Duodenal mucosa (tissue), 2 donors: ENCODE measurements at regions not wholly inside any gene's neighbourhood (a gene's known extent, or its start where the extent isn't known, plus 50 kb on each side); places are given as distances from the start of the nearest gene placed in this dataset.

Source experiments
- H3K27ac ChIP-seq: one replicate; pipeline ENCODE4 v1.7.0; 2013; ENCODE audit warnings: low read depth, low read length
- H3K27me3 ChIP-seq, 2 donors: one replicate each; pipeline ENCODE4 v1.7.0; 2013; ENCODE audit warnings: low read length in 2 of 2, control low read depth in 1 of 2; ENCODE audit not compliant: insufficient read depth in 2 of 2, control insufficient read depth in 1 of 2
- H3K36me3 ChIP-seq, 2 donors: one replicate each; pipeline ENCODE4 v1.7.0; 2013; ENCODE audit warnings: low read length in 2 of 2, control low read depth in 1 of 2; ENCODE audit not compliant: insufficient read depth in 2 of 2, control insufficient read depth in 1 of 2
- H3K4me1 ChIP-seq, 2 donors: one replicate each; pipeline ENCODE4 v1.7.0; 2013; ENCODE audit warnings: low read length in 2 of 2, control low read depth in 1 of 2; ENCODE audit not compliant: insufficient read depth in 2 of 2, control insufficient read depth in 1 of 2
- H3K4me3 ChIP-seq, 2 donors: one replicate each; pipeline ENCODE4 v1.7.0; 2013; ENCODE audit warnings: low read length in 2 of 2, low read depth in 1 of 2
- H3K9ac ChIP-seq, 2 donors: one replicate each; pipeline ENCODE4 v1.7.0; 2013; ENCODE audit warnings: low read length in 2 of 2, low read depth in 1 of 2
- H3K9me3 ChIP-seq, 2 donors: one replicate each; pipeline ENCODE4 v1.7.0; 2013; ENCODE audit warnings: low read length in 2 of 2, control low read depth in 1 of 2; ENCODE audit not compliant: control insufficient read depth in 1 of 2

DNA sequence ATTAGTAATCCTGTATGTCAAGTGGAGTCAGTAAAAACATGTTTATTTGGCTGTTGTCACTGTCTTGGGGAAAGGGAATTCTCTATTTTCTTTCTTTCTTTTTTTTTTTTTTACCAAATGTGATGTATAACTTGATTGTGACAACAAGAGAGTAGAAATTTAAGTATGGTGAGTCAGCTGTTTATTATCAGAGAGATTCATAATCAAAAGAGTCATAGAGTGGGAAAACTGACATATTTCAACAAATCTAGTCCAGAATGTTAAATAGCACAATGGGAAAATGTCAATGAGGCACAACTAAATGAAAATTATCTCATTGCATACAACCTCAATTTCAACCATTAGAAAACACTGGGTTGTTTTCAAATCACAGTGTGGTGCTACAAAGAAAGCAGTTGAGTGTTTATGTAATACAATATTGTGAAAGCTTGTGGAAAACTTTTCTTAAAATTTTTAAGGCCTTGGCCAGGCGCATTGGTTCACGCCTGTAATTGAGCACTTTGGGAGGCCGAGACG lies 111.9 kb upstream of the DTNA start:
- no peak overlapping the region for H3K9ac ChIP-seq
- H3K36me3 ChIP-seq = no peaks in the 10 kb centered on the region
- H3K27ac ChIP-seq = no peak overlapping the region
- H3K4me1 ChIP-seq = peaks cover 0 to 2% of the 10 kb centered on the region in 2 donors
- H3K4me3 ChIP-seq = no peak overlapping the region
- no peaks in the 10 kb centered on the region for H3K27me3 ChIP-seq
- H3K9me3 ChIP-seq = no peaks in the 10 kb centered on the region

DNA sequence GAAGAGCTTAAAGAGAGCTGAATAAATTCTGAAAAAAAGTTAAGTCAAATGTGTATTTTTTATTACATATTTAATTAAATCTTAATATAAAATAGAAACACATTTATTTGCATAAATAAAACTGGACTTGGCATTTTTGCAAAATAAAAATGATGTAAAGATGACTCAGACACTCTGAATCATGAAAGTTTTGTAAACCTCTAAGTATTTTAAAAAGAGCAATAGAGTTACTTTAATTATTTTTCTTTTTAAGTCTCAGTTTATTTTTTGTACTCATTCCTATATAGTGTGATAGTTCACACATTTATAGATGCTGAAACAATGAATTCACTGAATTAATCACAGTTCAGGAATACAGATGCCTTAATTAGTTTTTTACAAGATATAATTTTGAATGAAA lies 109.9 kb upstream of the DTNA start:
- Histone ChIP-seq H3K27ac (no peak overlapping the region), H3K4me1 (no peaks in the 10 kb centered on the region), H3K36me3 (no peaks in the 10 kb centered on the region), H3K4me3 (no peak overlapping the region), H3K9ac (no peak overlapping the region), H3K9me3 (no peaks in the 10 kb centered on the region), H3K27me3 (no peaks in the 10 kb centered on the region)

- Histone ChIP-seq H3K27me3 (no peaks in the 10 kb centered on the region), H3K36me3 (no peaks in the 10 kb centered on the region), H3K4me1 (peaks cover 0 to 3% of the 10 kb centered on the region in 2 donors), H3K27ac (no peak overlapping the region), H3K4me3 (no peak overlapping the region), H3K9ac (no peak overlapping the region), H3K9me3 (no peaks in the 10 kb centered on the region)
Observed at GRCh38 chr18:34600874-34601656, 109.0 kb upstream of the DTNA start.

- H3K27ac ChIP-seq = no peak overlapping the region
- H3K9me3 ChIP-seq = no peaks in the 10 kb centered on the region
- H3K27me3 ChIP-seq = no peaks in the 10 kb centered on the region
- H3K9ac ChIP-seq = no peak overlapping the region
- H3K36me3 ChIP-seq = no peaks in the 10 kb centered on the region
- H3K4me3 ChIP-seq = no peak overlapping the region
- H3K4me1 ChIP-seq = peaks cover 0 to 3% of the 10 kb centered on the region in 2 donors
Observed at GRCh38 chr18:34604591-34604990, 105.5 kb upstream of the DTNA start.

- no peaks in the 10 kb centered on the region for H3K9me3 ChIP-seq
- no peak overlapping the region for H3K9ac ChIP-seq
- no peak overlapping the region for H3K4me3 ChIP-seq
- peaks cover 0 to 13% of the 10 kb centered on the region in 2 donors for H3K4me1 ChIP-seq
- no peaks in the 10 kb centered on the region for H3K36me3 ChIP-seq
- no peak overlapping the region for H3K27ac ChIP-seq
- H3K27me3 ChIP-seq = no peaks in the 10 kb centered on the region
Observed at GRCh38 chr18:34606851-34607250, 103.2 kb upstream of the DTNA start.

DNA sequence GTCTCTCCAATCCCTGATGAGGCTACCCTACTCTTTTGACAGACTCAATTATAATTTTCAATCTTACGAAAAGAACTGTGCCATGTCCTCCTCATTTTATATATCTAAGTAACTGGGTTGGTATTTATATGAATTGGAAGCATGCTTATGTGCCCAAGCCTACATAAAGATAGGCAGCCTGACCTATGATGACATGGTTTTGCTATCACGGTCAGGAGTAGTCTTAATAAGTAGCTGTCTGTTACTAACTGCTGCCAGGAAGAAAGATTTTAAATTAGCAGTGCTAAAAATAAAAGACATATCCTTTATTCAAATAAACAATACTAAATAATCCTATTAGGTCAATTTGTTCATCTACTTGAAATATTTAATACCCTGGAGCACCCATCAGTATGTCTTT lies 102.0 kb upstream of the DTNA start:
- H3K27ac ChIP-seq = no peak overlapping the region
- H3K4me1 ChIP-seq = peaks cover 0 to 13% of the 10 kb centered on the region in 2 donors
- H3K27me3 ChIP-seq = no peaks in the 10 kb centered on the region
- no peaks in the 10 kb centered on the region for H3K36me3 ChIP-seq
- H3K9ac ChIP-seq = no peak overlapping the region
- H3K9me3 ChIP-seq = no peaks in the 10 kb centered on the region
- H3K4me3 ChIP-seq = no peak overlapping the region

- Histone ChIP-seq H3K4me3 (no peak overlapping the region), H3K9ac (no peak overlapping the region), H3K9me3 (no peaks in the 10 kb centered on the region), H3K27me3 (no peaks in the 10 kb centered on the region), H3K4me1 (peaks cover 0 to 13% of the 10 kb centered on the region in 2 donors), H3K36me3 (no peaks in the 10 kb centered on the region), H3K27ac (no peak overlapping the region)
Observed at GRCh38 chr18:34609986-34610648, 100.0 kb upstream of the DTNA start.

DNA sequence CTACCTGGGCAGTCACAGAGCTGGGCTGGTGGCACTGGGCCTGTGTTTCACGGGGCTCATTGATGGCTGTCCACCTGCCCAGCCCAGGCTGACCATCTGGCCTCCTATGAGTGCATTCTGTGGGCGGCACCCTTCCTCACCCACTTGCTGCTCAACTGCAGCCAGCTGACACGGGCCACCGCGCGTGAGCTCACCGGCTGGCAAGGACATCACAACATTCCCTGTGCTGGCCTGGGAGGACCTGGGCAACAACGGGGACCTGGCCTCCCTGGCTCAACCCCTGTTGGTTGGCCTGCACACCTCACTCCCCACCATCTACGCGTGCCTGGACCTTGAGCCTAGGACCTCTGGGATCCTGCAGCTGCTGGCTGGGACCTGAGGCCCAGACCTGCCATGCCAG lies 98.2 kb upstream of the DTNA start:
- H3K36me3 ChIP-seq = no peaks in the 10 kb centered on the region
- H3K9me3 ChIP-seq = no peaks in the 10 kb centered on the region
- H3K27ac ChIP-seq = no peak overlapping the region
- H3K27me3 ChIP-seq = no peaks in the 10 kb centered on the region
- peaks cover 0 to 10% of the 10 kb centered on the region in 2 donors for H3K4me1 ChIP-seq
- no peak overlapping the region for H3K4me3 ChIP-seq
- H3K9ac ChIP-seq = no peak overlapping the region

DNA sequence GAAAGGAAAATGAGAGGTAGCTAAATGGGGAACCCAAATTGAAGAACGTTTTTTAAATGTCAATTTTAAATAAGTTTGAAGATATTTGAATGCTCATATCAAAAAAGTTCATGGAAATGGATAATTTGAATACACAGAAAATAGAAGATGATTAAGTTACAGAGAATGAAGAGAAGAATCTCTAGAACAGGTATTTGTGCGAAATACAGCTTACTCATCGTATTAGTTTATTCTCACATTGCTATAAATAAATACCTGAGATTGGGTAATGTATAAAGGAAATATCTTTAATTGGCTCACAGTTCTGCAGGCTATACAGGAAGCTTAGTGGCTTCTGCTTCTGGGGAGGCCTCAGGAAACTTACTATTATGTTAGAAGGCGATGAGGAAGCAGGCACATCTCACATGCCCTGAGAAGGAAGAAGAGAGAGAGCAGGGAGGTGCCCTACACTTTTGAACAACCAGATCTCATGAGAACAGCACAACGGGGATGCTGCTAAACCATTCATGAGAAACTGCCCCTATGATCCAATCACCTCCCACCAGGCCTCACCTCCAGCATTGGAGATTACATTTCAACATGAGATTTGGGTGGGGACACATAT lies 89.7 kb upstream of the DTNA start:
- Histone ChIP-seq H3K4me1 (no peaks in the 10 kb centered on the region), H3K9me3 (peaks cover 0 to 11% of the 10 kb centered on the region in 2 donors)

DNA sequence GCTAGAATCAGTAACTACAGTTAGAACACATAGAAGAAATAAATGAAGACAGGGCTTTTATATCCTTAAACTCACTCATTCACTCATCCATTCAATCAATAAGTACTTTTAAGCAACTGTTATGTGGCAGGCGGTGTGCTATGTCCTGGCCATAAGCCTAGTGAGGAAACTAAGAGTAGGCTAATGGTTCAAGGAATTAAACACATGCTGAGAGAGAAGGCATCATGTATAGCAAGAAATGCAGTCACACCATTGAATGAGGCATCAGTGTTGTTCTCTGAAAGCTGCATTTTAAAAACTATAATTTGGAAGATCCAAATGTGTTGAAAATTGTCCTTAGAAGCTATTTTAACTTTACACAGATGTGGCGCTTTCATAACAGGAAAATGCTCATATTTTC lies 86.5 kb upstream of the DTNA start:
- Histone ChIP-seq H3K9ac (no peak overlapping the region), H3K4me1 (no peaks in the 10 kb centered on the region), H3K27ac (no peak overlapping the region), H3K9me3 (peaks cover 0 to 11% of the 10 kb centered on the region in 2 donors), H3K36me3 (no peaks in the 10 kb centered on the region), H3K4me3 (no peak overlapping the region), H3K27me3 (no peaks in the 10 kb centered on the region)

More for the DNA sequence above, 89.7 kb upstream of the DTNA start:
- Histone ChIP-seq H3K27ac (no peak overlapping the region), H3K27me3 (no peaks in the 10 kb centered on the region), H3K36me3 (no peaks in the 10 kb centered on the region), H3K4me3 (no peak overlapping the region), H3K9ac (no peak overlapping the region)
